ENCODE measurements at regions not wholly inside any gene's neighbourhood (a gene's known extent, or its start where the extent isn't known, plus 50 kb on each side); places are given as distances from the start of the nearest gene placed in this dataset.
A peak's percentile ranks its signal among the peaks of the same experiment; 100 is the strongest.

DNA sequence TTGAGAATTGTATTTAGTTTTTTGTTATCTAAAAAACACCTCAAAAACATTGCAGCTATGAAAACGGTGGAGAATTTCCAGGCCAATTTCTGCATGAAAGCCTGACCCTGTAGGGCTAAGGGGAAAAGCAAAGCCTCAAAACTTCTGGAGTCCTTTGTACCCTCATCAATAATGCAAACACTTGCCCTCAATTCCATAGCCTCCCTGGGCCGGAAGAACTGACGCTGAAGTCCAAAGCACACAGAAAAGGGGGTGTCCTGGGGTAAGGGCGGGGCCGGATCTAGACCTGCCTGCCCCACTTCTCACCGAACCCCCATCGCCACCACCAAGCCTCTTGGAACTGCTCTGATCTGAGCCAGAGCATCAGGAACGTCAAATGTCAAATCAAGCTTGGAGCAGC lies 173.9 kb upstream of the S100G start:
- TF ChIP-seq, protein P1, sequence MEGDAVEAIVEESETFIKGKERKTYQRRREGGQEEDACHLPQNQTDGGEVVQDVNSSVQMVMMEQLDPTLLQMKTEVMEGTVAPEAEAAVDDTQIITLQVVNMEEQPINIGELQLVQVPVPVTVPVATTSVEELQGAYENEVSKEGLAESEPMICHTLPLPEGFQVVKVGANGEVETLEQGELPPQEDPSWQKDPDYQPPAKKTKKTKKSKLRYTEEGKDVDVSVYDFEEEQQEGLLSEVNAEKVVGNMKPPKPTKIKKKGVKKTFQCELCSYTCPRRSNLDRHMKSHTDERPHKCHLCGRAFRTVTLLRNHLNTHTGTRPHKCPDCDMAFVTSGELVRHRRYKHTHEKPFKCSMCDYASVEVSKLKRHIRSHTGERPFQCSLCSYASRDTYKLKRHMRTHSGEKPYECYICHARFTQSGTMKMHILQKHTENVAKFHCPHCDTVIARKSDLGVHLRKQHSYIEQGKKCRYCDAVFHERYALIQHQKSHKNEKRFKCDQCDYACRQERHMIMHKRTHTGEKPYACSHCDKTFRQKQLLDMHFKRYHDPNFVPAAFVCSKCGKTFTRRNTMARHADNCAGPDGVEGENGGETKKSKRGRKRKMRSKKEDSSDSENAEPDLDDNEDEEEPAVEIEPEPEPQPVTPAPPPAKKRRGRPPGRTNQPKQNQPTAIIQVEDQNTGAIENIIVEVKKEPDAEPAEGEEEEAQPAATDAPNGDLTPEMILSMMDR (conservative IDR thresholded peaks at IDR 0.05; ENCODE audit: low read depth, low read length), result no peak

DNA sequence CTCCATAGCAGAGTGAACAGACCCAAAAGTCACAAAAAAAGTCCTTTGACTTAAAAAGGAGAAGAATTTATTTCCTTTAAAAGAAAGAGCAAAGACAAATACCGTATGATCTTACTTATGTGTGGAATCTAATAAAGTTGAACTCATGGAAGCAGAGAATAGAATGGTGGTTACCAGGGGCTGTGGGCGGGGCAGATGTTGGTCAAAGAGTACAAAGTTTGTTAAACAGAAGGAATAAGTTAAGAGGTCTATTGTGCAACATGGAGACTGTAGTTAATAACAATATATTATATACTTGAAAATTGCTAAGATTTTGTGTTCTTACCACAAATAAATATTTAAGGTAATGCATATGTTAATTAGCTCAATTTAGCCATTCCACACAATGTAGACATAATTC lies 173.3 kb upstream of the S100G start:
- no peak for DNase-seq (ENCODE audit: low read depth)
- TF ChIP-seq, protein P1 (conservative IDR thresholded peaks at IDR 0.05; ENCODE audit: low read depth, low read length), result no peak
- H3K4me3 ChIP-seq (ENCODE audit: low read depth, low read length), result no peak overlapping the region

More for the DNA sequence above, 173.9 kb upstream of the S100G start:
- DNase-seq (ENCODE audit: low read depth), result no peak
- H3K4me3 ChIP-seq (ENCODE audit: low read depth, low read length), result no peak overlapping the region

DNA sequence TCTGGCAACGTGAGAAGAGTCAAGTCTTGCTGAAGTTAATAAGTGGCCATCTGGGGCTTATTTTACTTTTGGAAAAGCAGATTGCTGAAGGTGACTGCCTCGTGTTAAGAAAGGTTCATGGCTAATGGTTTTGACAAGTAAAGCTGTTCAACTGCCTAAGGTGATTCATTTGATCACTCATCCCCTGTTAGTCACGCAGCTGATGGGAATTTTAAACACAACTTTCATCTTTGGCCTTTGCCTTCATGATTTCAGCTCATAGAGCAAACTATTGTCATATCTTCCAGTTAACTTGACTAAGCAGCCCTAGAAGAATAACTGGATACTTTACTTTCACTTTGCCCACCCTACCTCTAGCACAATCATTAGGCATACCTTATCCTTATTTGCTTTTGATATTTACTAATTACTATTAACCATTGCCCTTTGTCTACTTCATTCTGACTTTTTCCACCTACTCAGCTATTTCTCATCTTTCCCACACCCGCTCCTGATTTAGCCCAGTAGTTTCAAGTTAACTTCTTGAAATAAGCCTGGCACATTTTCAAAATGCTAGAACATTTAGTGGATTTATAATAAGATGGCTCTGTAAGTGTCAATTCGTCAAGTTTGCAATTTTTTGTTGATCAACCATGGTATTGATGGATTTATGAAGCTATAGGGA lies 170.6 kb upstream of the S100G start:
- peak; percentile 50 for DNase-seq (ENCODE audit: low read depth)
- H3K4me3 ChIP-seq (ENCODE audit: low read depth, low read length), result no peak overlapping the region
- TF ChIP-seq, protein P1 (conservative IDR thresholded peaks at IDR 0.05; ENCODE audit: low read depth, low read length), result no peak

DNA sequence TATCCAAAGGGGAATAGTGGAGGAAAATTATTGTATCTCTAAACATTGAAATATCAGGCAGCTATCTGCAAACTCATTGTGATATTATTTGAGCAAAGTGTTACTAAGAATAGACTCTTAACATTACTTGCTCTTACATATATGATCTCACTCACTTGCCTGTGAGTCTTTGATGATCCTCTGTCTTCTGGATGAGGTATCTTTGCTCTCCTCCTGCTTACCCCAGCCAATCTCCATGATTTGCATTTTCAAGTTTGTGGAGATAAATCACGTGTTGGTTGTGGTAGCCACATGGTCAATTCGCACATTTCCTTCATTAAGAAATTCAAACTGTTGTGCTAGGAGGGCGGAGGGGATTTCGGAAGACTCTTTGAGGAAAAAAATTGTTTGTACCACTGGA lies 169.9 kb upstream of the S100G start:
- no peak for DNase-seq (ENCODE audit: low read depth)
- TF ChIP-seq, protein P1 (conservative IDR thresholded peaks at IDR 0.05; ENCODE audit: low read depth, low read length), result no peak
- H3K4me3 ChIP-seq (ENCODE audit: low read depth, low read length), result no peak overlapping the region

DNA sequence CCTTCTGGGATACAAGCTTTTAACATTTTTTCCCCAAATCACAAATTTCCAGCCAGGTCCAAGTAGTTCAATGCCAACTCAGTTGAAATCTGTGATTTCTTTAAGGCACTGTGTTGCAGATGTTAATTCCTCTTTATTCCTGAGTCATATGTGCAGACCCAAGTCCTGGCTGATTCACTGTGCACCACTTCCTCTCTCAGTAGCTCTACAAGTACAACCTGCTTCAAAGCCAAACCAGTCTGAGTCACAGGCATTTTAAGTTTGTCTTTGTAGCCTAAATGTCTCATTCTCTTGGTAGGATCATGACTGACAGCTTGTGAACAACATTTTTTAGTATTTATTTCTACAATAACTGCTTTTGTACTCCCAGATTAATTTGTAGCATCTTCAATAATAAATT lies 165.6 kb upstream of the S100G start:
- peak; percentile 59 for DNase-seq (ENCODE audit: low read depth)
- H3K4me3 ChIP-seq (ENCODE audit: low read depth, low read length), result no peak overlapping the region
- TF ChIP-seq, protein P1 (conservative IDR thresholded peaks at IDR 0.05; ENCODE audit: low read depth, low read length), result no peak

DNA sequence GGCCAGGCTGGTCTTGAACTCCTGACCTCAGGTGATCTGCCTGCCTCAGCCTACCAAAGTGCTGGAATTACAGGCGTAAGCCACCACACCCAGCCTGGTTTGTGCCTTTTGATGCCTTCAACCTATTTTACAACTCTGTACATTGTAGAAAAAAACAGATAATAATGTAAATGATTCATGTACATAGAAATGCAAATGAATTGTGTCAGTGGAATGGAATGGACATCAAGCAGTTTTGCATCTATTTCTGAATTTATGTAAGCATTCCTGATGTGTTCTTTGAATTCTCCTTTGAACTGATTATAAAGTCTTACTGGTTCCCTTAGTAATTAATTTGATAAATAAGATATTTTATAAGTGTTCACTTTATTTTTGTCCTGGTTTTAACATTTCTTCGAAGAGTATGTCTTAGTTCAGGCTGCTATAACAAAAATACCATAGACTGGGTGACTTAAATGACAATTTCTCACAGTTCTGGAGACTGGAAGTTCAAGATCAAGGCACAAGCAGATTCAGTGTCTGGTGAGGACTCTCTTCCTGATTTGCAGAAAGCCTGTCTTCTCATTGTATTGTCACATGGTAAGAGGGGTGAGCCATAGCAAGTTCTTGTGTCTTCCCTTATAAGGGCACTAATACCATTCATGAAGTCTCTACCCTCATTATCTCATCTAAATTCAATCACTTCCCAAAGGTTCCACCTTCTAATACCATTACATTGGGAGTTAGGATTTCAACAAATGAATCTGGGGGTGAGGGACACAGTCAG lies 162.2 kb upstream of the S100G start:
- TF ChIP-seq, protein P1 (conservative IDR thresholded peaks at IDR 0.05; ENCODE audit: low read depth, low read length), result no peak
- no peak overlapping the region for H3K4me3 ChIP-seq (ENCODE audit: low read depth, low read length)
- DNase-seq (ENCODE audit: low read depth), result no peak

All from epithelial cell of proximal tubule (primary cell).